ENCODE measurements at regions not wholly inside any gene's neighbourhood (a gene's known extent, or its start where the extent isn't known, plus 50 kb on each side); places are given as distances from the start of the nearest gene placed in this dataset.

DNA sequence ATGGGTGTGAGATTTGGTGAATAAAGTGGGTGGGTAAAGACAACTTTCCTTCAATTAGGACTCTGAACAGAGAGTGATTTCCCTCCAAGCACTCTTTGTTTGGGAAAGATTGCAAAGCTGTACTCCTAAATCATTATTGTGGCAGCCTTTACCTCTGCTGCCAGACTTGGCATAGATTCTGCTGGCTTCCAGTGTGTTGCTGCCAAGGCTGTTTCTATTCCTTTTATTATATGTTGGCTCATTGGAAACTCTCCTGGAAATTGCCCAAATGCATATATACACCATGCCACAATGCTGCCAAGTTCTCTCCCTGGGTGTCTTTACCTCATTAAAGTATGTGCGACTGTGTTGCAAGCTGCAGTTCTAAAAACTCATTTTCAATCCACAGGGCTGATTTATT, 668.0 kb downstream of the MRPL39 start:
- TF ChIP-seq, protein P1, sequence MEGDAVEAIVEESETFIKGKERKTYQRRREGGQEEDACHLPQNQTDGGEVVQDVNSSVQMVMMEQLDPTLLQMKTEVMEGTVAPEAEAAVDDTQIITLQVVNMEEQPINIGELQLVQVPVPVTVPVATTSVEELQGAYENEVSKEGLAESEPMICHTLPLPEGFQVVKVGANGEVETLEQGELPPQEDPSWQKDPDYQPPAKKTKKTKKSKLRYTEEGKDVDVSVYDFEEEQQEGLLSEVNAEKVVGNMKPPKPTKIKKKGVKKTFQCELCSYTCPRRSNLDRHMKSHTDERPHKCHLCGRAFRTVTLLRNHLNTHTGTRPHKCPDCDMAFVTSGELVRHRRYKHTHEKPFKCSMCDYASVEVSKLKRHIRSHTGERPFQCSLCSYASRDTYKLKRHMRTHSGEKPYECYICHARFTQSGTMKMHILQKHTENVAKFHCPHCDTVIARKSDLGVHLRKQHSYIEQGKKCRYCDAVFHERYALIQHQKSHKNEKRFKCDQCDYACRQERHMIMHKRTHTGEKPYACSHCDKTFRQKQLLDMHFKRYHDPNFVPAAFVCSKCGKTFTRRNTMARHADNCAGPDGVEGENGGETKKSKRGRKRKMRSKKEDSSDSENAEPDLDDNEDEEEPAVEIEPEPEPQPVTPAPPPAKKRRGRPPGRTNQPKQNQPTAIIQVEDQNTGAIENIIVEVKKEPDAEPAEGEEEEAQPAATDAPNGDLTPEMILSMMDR (conservative IDR thresholded peaks at IDR 0.05), result no peak
- H3K27ac ChIP-seq, result no peak overlapping the region

DNA sequence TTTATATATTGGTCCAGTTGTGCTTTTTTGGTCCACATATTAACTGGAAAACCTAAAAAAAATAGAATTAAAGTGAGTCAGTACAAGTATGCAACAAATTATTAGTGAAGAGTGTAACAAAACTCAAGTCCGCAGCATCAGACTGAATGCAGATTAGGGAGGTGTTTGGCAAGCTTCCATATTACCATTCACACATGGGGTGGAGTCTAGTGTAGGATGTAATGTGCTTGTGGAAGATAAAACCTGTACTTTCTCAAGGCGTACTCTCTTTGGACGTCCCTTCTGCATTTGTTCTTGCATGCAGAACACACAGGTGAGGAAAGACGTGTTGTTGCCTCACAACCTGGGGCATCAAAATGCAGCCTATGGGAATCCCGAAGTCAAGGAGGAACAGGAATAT, 668.7 kb downstream of the MRPL39 start:
- TF ChIP-seq, protein P1 (conservative IDR thresholded peaks at IDR 0.05), result no peak
- H3K27ac ChIP-seq, result no peak overlapping the region

DNA sequence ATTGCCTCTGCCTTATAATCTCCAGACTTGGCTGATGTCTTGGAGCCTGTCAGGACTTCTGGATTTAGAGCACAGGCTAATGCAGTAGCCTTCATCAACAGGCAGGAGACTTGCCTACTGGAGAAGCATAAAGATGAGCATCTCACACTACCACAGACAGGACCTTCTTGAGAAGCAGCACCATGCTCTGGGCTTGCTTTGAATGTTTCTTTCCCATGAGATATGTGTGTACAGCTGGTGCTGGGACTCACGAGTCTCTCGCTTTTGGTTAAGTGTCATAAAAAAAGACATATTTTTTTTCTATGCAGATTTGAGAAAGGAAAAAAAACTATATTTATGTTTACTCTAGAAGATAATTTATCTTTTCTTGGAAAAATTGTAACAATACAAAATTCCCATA, 671.3 kb downstream of the MRPL39 start:
- TF ChIP-seq, protein P1 (conservative IDR thresholded peaks at IDR 0.05), result no peak
- H3K27ac ChIP-seq, result no peak overlapping the region

DNA sequence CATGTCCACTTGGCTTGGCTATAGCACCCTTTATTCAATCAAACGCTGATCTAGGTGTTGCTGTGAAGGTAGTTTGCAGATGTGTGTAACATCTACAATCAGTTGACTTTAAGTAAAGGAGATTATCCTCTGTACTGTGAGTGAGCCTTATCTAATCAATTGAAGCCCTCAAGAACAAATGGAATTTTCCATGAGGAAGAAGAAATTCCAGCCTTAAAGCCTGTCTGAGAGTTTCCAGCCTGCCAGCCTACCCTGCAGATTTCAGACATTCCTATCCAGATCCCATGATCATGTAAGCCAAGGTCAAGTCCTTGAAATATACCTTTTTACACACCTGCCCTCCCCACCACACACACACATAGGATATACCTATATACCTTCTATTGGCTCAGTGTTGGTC, 696.7 kb downstream of the MRPL39 start:
- H3K27ac ChIP-seq, result no peak overlapping the region
- TF ChIP-seq, protein P1 (conservative IDR thresholded peaks at IDR 0.05), result no peak

DNA sequence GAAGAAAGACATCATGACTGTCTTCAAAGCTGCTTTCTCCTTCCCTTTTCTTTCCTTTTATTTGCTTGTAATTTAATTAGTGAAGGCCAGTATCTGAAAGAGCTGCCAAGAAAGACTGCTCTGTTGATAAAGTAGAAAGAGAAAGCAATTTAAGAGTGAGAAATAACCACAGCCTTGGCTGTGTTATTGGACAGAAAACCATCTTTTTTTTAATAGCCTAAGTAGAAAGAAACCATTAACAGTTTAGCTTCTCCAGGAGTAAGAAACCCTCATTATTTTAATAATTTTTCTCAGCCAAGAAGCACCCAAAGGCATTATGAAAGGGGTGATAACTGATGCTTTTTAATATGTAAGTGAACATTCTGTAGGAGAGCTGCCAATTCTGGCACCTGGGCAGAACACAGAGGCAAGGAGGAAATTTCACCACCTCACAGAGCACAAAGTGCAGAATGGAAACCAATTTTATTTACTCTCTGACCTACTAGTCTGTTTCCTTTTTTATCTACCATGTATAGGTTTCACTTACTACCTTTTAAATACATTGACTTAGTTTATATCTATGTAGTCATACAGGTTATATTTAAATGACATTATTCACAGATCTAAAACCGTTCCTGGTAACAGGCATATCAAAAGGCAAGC, 703.2 kb downstream of the MRPL39 start:
- TF ChIP-seq, protein P1 (conservative IDR thresholded peaks at IDR 0.05), result no peak
- no peak overlapping the region for H3K27ac ChIP-seq

DNA sequence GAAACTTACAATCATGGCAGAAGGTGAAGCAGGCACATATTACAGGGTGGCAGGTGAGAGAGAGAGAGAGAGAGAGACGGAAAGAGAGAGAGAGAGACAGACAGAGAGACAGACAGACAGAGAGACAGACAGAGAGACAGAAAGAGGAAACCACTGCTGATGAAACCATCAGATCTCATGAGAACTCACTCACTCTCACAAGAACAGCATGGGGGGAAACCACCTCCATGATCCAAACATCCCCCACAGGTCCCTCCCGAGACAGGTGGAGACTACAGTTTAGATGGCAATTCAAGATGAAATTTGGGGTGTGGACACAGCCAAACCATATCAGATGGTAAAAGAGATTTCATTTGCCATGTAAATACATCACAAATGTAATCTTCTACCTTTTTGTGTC, 708.1 kb downstream of the MRPL39 start:
- TF ChIP-seq, protein P1 (conservative IDR thresholded peaks at IDR 0.05), result no peak
- no peak overlapping the region for H3K27ac ChIP-seq

DNA sequence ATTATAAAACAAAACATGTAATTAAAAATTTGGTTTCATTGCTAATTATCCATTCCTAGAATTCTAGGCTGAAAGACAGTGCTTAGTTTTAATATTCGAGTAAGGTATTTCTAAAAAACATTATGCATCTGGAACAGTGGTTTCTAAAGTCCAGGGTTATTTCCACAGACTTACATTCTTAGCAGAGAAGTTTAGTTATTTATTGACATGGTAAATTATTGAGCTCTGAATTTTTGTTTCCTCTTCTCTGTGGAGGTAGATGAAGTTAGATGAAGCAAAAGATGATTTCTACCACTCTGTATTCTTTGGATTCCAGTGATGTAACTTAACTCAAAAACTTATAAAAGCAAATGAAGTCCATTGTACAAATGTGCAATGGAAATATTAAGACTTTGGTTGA, 709.4 kb downstream of the MRPL39 start:
- TF ChIP-seq, protein P1 (conservative IDR thresholded peaks at IDR 0.05), result no peak
- H3K27ac ChIP-seq, result no peak overlapping the region

Measured in VCaP (cell line).